Activated B cell treated with CpG ODN at 0.5 μM for 24 hours (primary cell): ENCODE measurements at regions not wholly inside any gene's neighbourhood (a gene's known extent, or its start where the extent isn't known, plus 50 kb on each side); places are given as distances from the start of the nearest gene placed in this dataset.
"Not testable (repeated sequence)": the region's sequence is repeated elsewhere in the genome, so short reads cannot be mapped to it uniquely, and the experiment has no call there.

ENCODE experiments used
- ATAC-seq: fragments of 200-7000 bp; cut with Tn5 transposase; one replicate; pipeline ENCODE4 v1.10.0; 2021; ENCODE audit warnings: low read depth, mild to moderate bottlenecking, moderate library complexity
- CTCF ChIA-PET: fragments of 350-600 bp; sonication (Branson Sonifier 250); formaldehyde crosslinking; loops from one replicate; lab custom pipeline; 2021; ENCODE audit warnings: antibody characterized with exemption; lab: Charles Lee
- POLR2A ChIA-PET: fragments of 350-600 bp; sonication (Branson Sonifier 250); formaldehyde crosslinking; loops from one replicate; lab custom pipeline; 2021; ENCODE audit warnings: antibody characterized with exemption; lab: Charles Lee
- DNase-seq: peaks from one replicate; pipeline ENCODE4 v3.0.0; 2022
- H3K27ac Mint-ChIP-seq: one replicate; pipeline ENCODE4 v1.8.0; 2020; ENCODE audit warnings: mixed read lengths
- H3K27me3 Mint-ChIP-seq: one replicate; pipeline ENCODE4 v1.8.0; 2021; ENCODE audit warnings: mixed read lengths
- H3K36me3 Mint-ChIP-seq: one replicate; pipeline ENCODE4 v1.8.0; 2021; ENCODE audit warnings: low read depth, mixed read lengths
- H3K4me1 Mint-ChIP-seq: one replicate; pipeline ENCODE4 v1.8.0; 2021; ENCODE audit warnings: mixed read lengths
- H3K4me3 Mint-ChIP-seq: one replicate; pipeline ENCODE4 v1.8.0; 2020; ENCODE audit warnings: mild to moderate bottlenecking, mixed read lengths
- H3K9me3 Mint-ChIP-seq: one replicate; pipeline ENCODE4 v1.8.0; 2020; ENCODE audit warnings: mixed read lengths
- CTCF ChIP-seq: fragments of 200-600 bp; IDR thresholded peaks from one replicate; pipeline ENCODE4 v1.8.0; 2022; ENCODE audit warnings: antibody characterized with exemption, mild to moderate bottlenecking
- intact Hi-C: fragments of 100-400 bp; cut with micrococcal nuclease; formaldehyde crosslinking; loops from one replicate; pipeline ENCODE4 v1.15.1; 2024

GRCh38 chr9:135380311-135380960, 99.1 kb upstream of the PPP1R26 start:
- H3K9me3 Mint-ChIP-seq: no peaks in the 10 kb centered on the region
- H3K27me3 Mint-ChIP-seq: no peaks in the 10 kb centered on the region
- TF ChIP-seq CTCF: no peak
- DNase-seq (no peak), ATAC-seq (no peak)
- H3K4me3 Mint-ChIP-seq: no peak overlapping the region
- ChIA-PET CTCF (no interaction called here), POLR2A (no interaction called here)
- no peaks in the 10 kb centered on the region for H3K4me1 Mint-ChIP-seq
- intact Hi-C loops: no loop called here
- no peaks in the 10 kb centered on the region for H3K36me3 Mint-ChIP-seq
- H3K27ac Mint-ChIP-seq: no peak overlapping the region

- Mint-ChIP-seq H3K27ac (no peak overlapping the region), H3K4me3 (no peak overlapping the region), H3K9me3 (no peaks in the 10 kb centered on the region), H3K4me1 (no peaks in the 10 kb centered on the region), H3K27me3 (no peaks in the 10 kb centered on the region), H3K36me3 (no peaks in the 10 kb centered on the region)
- CTCF ChIA-PET: no interaction called here
- no peak for DNase-seq
- no peak for TF ChIP-seq CTCF
- no peak for ATAC-seq
- intact Hi-C loops: no loop called here
- POLR2A ChIA-PET: no interaction called here
Observed at GRCh38 chr9:135381762-135382310, 97.7 kb upstream of the PPP1R26 start.

GRCh38 chr9:135384226-135384625, 95.4 kb upstream of the PPP1R26 start:
- ChIA-PET CTCF (no interaction called here), POLR2A (no interaction called here)
- Mint-ChIP-seq H3K4me3 (no peak overlapping the region), H3K27ac (no peak overlapping the region), H3K9me3 (no peaks in the 10 kb centered on the region), H3K27me3 (no peaks in the 10 kb centered on the region), H3K4me1 (no peaks in the 10 kb centered on the region), H3K36me3 (no peaks in the 10 kb centered on the region)
- intact Hi-C loops: no loop called here
- no peak for ATAC-seq
- no peak for DNase-seq
- TF ChIP-seq CTCF: no peak

GRCh38 chr9:135384815-135385405, 94.7 kb upstream of the PPP1R26 start:
- ATAC-seq, H3K36me3 Mint-ChIP-seq, H3K27ac Mint-ChIP-seq, DNase-seq, H3K4me1 Mint-ChIP-seq, H3K9me3 Mint-ChIP-seq, intact Hi-C loops, H3K4me3 Mint-ChIP-seq, H3K27me3 Mint-ChIP-seq, POLR2A ChIA-PET, CTCF ChIA-PET: not testable (repeated sequence)

- Mint-ChIP-seq H3K4me3 (no peak overlapping the region), H3K27me3 (no peaks in the 10 kb centered on the region), H3K27ac (no peak overlapping the region), H3K36me3 (no peaks in the 10 kb centered on the region), H3K9me3 (no peaks in the 10 kb centered on the region), H3K4me1 (no peaks in the 10 kb centered on the region)
- no peak for DNase-seq
- ATAC-seq: no peak
- TF ChIP-seq CTCF: no peak
- POLR2A ChIA-PET: no interaction called here
- CTCF ChIA-PET: no interaction called here
- intact Hi-C loops: no loop called here
Observed at GRCh38 chr9:135385793-135386192, 93.8 kb upstream of the PPP1R26 start.
